Activated CD4-positive, alpha-beta T cell treated with anti-CD3 and anti-CD28 coated beads, Interleukin-10, Interleukin-2, amounts not matched to agents 100 ng/mL and 50 ng/mL, durations not matched to agents 16 hours and 8 hours (primary cell): ENCODE measurements at regions not wholly inside any gene's neighbourhood (a gene's known extent, or its start where the extent isn't known, plus 50 kb on each side); places are given as distances from the start of the nearest gene placed in this dataset.
"Not testable (repeated sequence)": the region's sequence is repeated elsewhere in the genome, so short reads cannot be mapped to it uniquely, and the experiment has no call there.

Experiments used
- DNase-seq: peaks from one replicate; pipeline ENCODE4 v3.0.0-alpha.2; 2020

GRCh38 chr6:21935142-21935541, 341.6 kb downstream of the SOX4 start:
- no peak for DNase-seq

- peak; percentile 31 for DNase-seq
Measured at GRCh38 chr6:21935561-21936028, 342.0 kb downstream of the SOX4 start.

GRCh38 chr6:21937466-21937865, 343.9 kb downstream of the SOX4 start:
- DNase-seq, result no peak

GRCh38 chr6:21939066-21939465, 345.5 kb downstream of the SOX4 start:
- DNase-seq, result not testable (repeated sequence)

- DNase-seq, result no peak
Measured at GRCh38 chr6:21941926-21942325, 348.4 kb downstream of the SOX4 start.

- no peak for DNase-seq
Measured at GRCh38 chr6:21942897-21943296, 349.3 kb downstream of the SOX4 start.

GRCh38 chr6:21946298-21946783, 350.5 kb downstream of the PRL start:
- no peak for DNase-seq

- DNase-seq, result not testable (repeated sequence)
Measured at GRCh38 chr6:21947227-21947626, 349.6 kb downstream of the PRL start.

GRCh38 chr6:21947731-21948386, 349.0 kb downstream of the PRL start:
- DNase-seq, result no peak

- no peak for DNase-seq
Measured at GRCh38 chr6:21949211-21949801, 347.5 kb downstream of the PRL start.

- no peak for DNase-seq
Measured at GRCh38 chr6:21952367-21952766, 344.5 kb downstream of the PRL start.

- DNase-seq, result no peak
Measured at GRCh38 chr6:21953831-21954801, 342.7 kb downstream of the PRL start.

- no peak for DNase-seq
Measured at GRCh38 chr6:21955053-21955595, 341.7 kb downstream of the PRL start.

GRCh38 chr6:21955951-21956350, 340.9 kb downstream of the PRL start:
- DNase-seq, result no peak

- no peak for DNase-seq
Measured at GRCh38 chr6:21958428-21958827, 338.4 kb downstream of the PRL start.

GRCh38 chr6:21961226-21961625, 335.6 kb downstream of the PRL start:
- DNase-seq, result no peak

- no peak for DNase-seq
Measured at GRCh38 chr6:21965016-21965415, 331.8 kb downstream of the PRL start.

GRCh38 chr6:21965953-21966539, 330.8 kb downstream of the PRL start:
- DNase-seq, result no peak

GRCh38 chr6:21967056-21967974, 329.5 kb downstream of the PRL start:
- DNase-seq, result no peak

GRCh38 chr6:21968411-21968810, 328.4 kb downstream of the PRL start:
- no peak for DNase-seq

GRCh38 chr6:21969192-21969591, 327.6 kb downstream of the PRL start:
- DNase-seq, result no peak
